ENCODE measurements at regions not wholly inside any gene's neighbourhood (a gene's known extent, or its start where the extent isn't known, plus 50 kb on each side); places are given as distances from the start of the nearest gene placed in this dataset.

GRCh38 chr10:113982769-113983168, 60.9 kb upstream of the ADRB1 start:
- Histone ChIP-seq H3K27me3 (no peaks in the 10 kb centered on the region), H3K4me3 (no peak overlapping the region), H3K9me3 (no peaks in the 10 kb centered on the region), H3K36me3 (no peaks in the 10 kb centered on the region), H3K27ac (no peak overlapping the region), H3K4me1 (peaks cover 0 to 3% (median 0%) of the 10 kb centered on the region in 4 donors)
- 81% methylated on average over 4 of the region's 4 CpGs; no CpG with 5 or more reads in 1 of the 2 donors for WGBS, 2 donors (ENCODE audit: low coverage in 1 of 2)
- in situ Hi-C loops (cut with MboI; ENCODE audit: low pct_ligation_motif_present in 1 of 4, low pct_unique_long_range_greater_than_20kb in 1 of 4, low sequenced_read_pairs in 3 of 4), result no loop called here
- intact Hi-C loops (cut with DNase I; ENCODE audit: low total_unique reads), result no loop called here
- TF ChIP-seq POLR2A (IDR thresholded peaks at IDR 0.05) (no peak), CTCF (IDR thresholded peaks at IDR 0.05) (no peak), POLR2AphosphoS5 (IDR thresholded peaks at IDR 0.05) (no peak), EP300 (IDR thresholded peaks at IDR 0.05; ENCODE audit: low read depth) (no peak)
- no peak for DNase-seq

GRCh38 chr10:113983552-113983951, 60.1 kb upstream of the ADRB1 start:
- in situ Hi-C loops (cut with MboI; ENCODE audit: low pct_ligation_motif_present in 1 of 4, low pct_unique_long_range_greater_than_20kb in 1 of 4, low sequenced_read_pairs in 3 of 4), result no loop called here
- intact Hi-C loops (cut with DNase I; ENCODE audit: low total_unique reads), result no loop called here
- no peaks in the 10 kb centered on the region for H3K36me3 ChIP-seq
- H3K27ac ChIP-seq, result no peak overlapping the region
- H3K27me3 ChIP-seq, result no peaks in the 10 kb centered on the region
- H3K9me3 ChIP-seq, result no peaks in the 10 kb centered on the region
- peak; percentile 21 for DNase-seq
- H3K4me3 ChIP-seq, result no peak overlapping the region
- 80% methylated on average over 3 of the region's 3 CpGs; no CpG with 5 or more reads in 1 of the 2 donors for WGBS, 2 donors (ENCODE audit: low coverage in 1 of 2)
- H3K4me1 ChIP-seq, result peaks cover 0 to 3% (median 0%) of the 10 kb centered on the region in 4 donors
- TF ChIP-seq EP300 (IDR thresholded peaks at IDR 0.05; ENCODE audit: low read depth), result no peak
- TF ChIP-seq POLR2AphosphoS5 (IDR thresholded peaks at IDR 0.05), result no peak
- TF ChIP-seq POLR2A (IDR thresholded peaks at IDR 0.05), result no peak
- TF ChIP-seq CTCF (IDR thresholded peaks at IDR 0.05), result no peak

GRCh38 chr10:113985297-113985844, 58.3 kb upstream of the ADRB1 start:
- no peak overlapping the region for H3K4me3 ChIP-seq
- no peak for DNase-seq
- no peak overlapping the region for H3K27ac ChIP-seq
- in situ Hi-C loops (cut with MboI; ENCODE audit: low pct_ligation_motif_present in 1 of 4, low pct_unique_long_range_greater_than_20kb in 1 of 4, low sequenced_read_pairs in 3 of 4), result no loop called here
- WGBS, 2 donors (ENCODE audit: low coverage in 1 of 2), result 74 to 89% methylated on average over 4 to 5 of the region's 5 CpGs
- H3K36me3 ChIP-seq, result no peaks in the 10 kb centered on the region
- intact Hi-C loops (cut with DNase I; ENCODE audit: low total_unique reads), result no loop called here
- H3K27me3 ChIP-seq, result no peaks in the 10 kb centered on the region
- H3K4me1 ChIP-seq, result peaks cover 0 to 3% (median 0%) of the 10 kb centered on the region in 4 donors
- TF ChIP-seq CTCF (IDR thresholded peaks at IDR 0.05) (no peak), EP300 (IDR thresholded peaks at IDR 0.05; ENCODE audit: low read depth) (no peak), POLR2A (IDR thresholded peaks at IDR 0.05) (no peak), POLR2AphosphoS5 (IDR thresholded peaks at IDR 0.05) (no peak)
- H3K9me3 ChIP-seq, result no peaks in the 10 kb centered on the region

GRCh38 chr10:113986316-113986715, 57.4 kb upstream of the ADRB1 start:
- Histone ChIP-seq H3K27ac (no peak overlapping the region), H3K4me1 (peaks cover 0 to 3% (median 0%) of the 10 kb centered on the region in 4 donors), H3K4me3 (no peak overlapping the region), H3K27me3 (no peaks in the 10 kb centered on the region), H3K9me3 (no peaks in the 10 kb centered on the region), H3K36me3 (no peaks in the 10 kb centered on the region)
- in situ Hi-C loops (cut with MboI; ENCODE audit: low pct_ligation_motif_present in 1 of 4, low pct_unique_long_range_greater_than_20kb in 1 of 4, low sequenced_read_pairs in 3 of 4) (no loop called here), intact Hi-C loops (cut with DNase I; ENCODE audit: low total_unique reads) (no loop called here)
- no peak for TF ChIP-seq CTCF (IDR thresholded peaks at IDR 0.05)
- no peak for TF ChIP-seq POLR2AphosphoS5 (IDR thresholded peaks at IDR 0.05)
- no peak for TF ChIP-seq EP300 (IDR thresholded peaks at IDR 0.05; ENCODE audit: low read depth)
- no peak for TF ChIP-seq POLR2A (IDR thresholded peaks at IDR 0.05)
- WGBS, 2 donors (ENCODE audit: low coverage in 1 of 2), result 89 to 92% methylated on average over 6 of the region's 6 CpGs
- no peak for DNase-seq

Measured in transverse colon (tissue), 4 donors.